PC-9 (cell line): ENCODE measurements at regions not wholly inside any gene's neighbourhood (a gene's known extent, or its start where the extent isn't known, plus 50 kb on each side); places are given as distances from the start of the nearest gene placed in this dataset.

Experiments
- CTCF ChIP-seq: fragments of 200-600 bp; sonication (generic); conservative IDR thresholded peaks from 2 replicates; pipeline ENCODE4 v1.6.1; 2017; ENCODE audit warnings: mixed run types, antibody characterized with exemption, mild to moderate bottlenecking, moderate library complexity
- EZH2 ChIP-seq: fragments of 200-600 bp; sonication (generic); IDR thresholded peaks from 2 replicates; pipeline ENCODE4 v1.8.0; 2017; ENCODE audit warnings: antibody characterized with exemption, low read depth

GRCh38 chrX:107530141-107530540, 80.7 kb downstream of the FRMPD3 start:
- TF ChIP-seq CTCF (no peak), EZH2 (no peak)
